Esophagus muscularis mucosa (tissue), 4 donors: ENCODE measurements at regions not wholly inside any gene's neighbourhood (a gene's known extent, or its start where the extent isn't known, plus 50 kb on each side); places are given as distances from the start of the nearest gene placed in this dataset.
A peak's percentile ranks its signal among the peaks of the same experiment; 100 is the strongest.

ENCODE experiments used
- DNase-seq: peaks from one replicate; pipeline ENCODE4 v3.0.0-alpha.2; 2017; ENCODE audit errors: extremely low spot score
- H3K27ac ChIP-seq, 4 donors: fragments of 200-600 bp; sonication (generic); replicated peaks in 1 of 4; 1 replicate in 3 of 4; 2 replicates in 1 of 4; pipeline ENCODE4 v1.5.1; 2016 to 2019; ENCODE audit warnings: mild to moderate bottlenecking in 1 of 4
- H3K27me3 ChIP-seq, 4 donors: fragments of 200-600 bp; sonication (generic); one replicate each; pipeline versions ENCODE4 v1.5.1 to v1.6.0; 2016 to 2019
- H3K36me3 ChIP-seq, 4 donors: fragments of 200-600 bp; sonication (generic); one replicate each; pipeline ENCODE4 v1.5.1; 2016 to 2019
- H3K4me1 ChIP-seq, 4 donors: fragments of 200-600 bp; sonication (generic); one replicate each; pipeline ENCODE4 v1.5.1; 2016 to 2019
- H3K4me3 ChIP-seq, 4 donors: fragments of 200-600 bp; sonication (generic); 1 replicate in 2 of 4; 2 replicates in 2 of 4; pipeline ENCODE4 v1.5.1; 2016 to 2019; ENCODE audit warnings: mild to moderate bottlenecking in 4 of 4, moderate library complexity in 1 of 4
- H3K9me3 ChIP-seq, 4 donors: fragments of 200-600 bp; sonication (generic); 1 replicate in 3 of 4; 2 replicates in 1 of 4; pipeline ENCODE4 v1.5.1; 2016 to 2019
- EP300 ChIP-seq: sonication (generic); formaldehyde crosslinking; IDR thresholded peaks from one replicate; pipeline ENCODE4 v1.6.1; 2017; ENCODE audit warnings: antibody characterized with exemption
- POLR2A ChIP-seq: fragments of 450-650 bp; IDR thresholded peaks from one replicate; pipeline ENCODE4 v1.6.1; 2017; ENCODE audit warnings: antibody characterized with exemption, moderate library complexity, mild to moderate bottlenecking, low read depth
- POLR2AphosphoS5 ChIP-seq, 2 donors: sonication (generic); formaldehyde crosslinking; IDR thresholded peaks; one replicate each; pipeline ENCODE4 v1.6.1; 2017; ENCODE audit warnings: antibody characterized with exemption in 2 of 2
- WGBS: methylation state at CpG from one replicate; pipeline ENCODE4 v1.1.5; 2018; 5-methylcytosine and 5-hydroxymethylcytosine counted together
- intact Hi-C: fragments of 100-400 bp; cut with DNase I; formaldehyde crosslinking; loops from one replicate; pipeline ENCODE4 v1.15.1; 2023
- TF ChIP-seq, protein P1 (sequence below), 3 experiments: fragments of 200-600 bp in 2 of 3; fragments of 450-650 bp in 1 of 3; sonication (generic) in 2 of 3; IDR thresholded peaks; one replicate each; pipeline ENCODE4 v1.5.1; 2017 to 2019; ENCODE audit warnings: antibody characterized with exemption in 3 of 3, mild to moderate bottlenecking in 2 of 3, moderate library complexity in 1 of 3

DNA sequence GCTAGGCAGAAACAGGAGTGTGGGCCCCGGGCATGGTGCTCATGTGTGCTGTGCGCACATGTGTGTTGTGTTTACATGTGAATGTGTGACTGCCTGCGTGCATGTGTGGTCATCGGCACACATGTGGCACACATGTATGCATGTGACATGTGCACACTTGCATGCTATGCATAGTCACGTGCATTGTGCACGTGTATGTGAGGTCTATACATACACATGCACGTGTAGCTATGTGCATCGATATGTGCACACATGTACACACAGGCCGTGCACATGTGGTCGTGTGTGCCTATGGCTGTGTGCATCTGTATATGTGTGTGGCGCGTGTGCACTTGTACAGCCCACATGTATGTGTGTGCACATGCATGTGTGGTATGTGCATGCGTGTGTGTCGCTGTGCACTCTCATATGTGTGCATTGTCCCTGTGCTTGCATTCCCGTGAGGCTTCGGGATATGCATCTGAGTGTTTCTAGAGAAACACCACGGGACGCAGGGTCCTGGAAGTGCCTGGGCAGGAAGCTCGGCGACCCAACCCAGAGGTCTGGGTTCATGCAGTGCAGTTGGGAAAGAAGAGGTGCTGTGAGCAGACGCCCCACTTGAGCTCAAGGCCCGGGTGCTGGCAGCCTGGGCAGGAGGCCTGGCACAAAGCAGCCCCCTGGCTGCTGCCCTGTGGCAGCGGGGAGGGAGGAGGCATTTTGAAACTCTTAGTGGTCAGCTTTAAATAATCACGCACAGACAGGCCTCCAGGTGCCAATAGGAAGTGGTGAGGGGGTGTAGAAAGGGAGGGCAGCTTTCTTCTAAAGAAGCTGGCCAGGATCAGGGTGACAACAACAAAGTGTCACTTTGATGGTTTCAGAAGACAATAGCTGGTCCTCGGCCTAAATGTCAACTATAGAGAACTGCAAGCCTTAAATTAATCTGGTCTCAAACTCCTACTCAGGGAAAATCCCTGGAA, 410.0 kb upstream of the MGMT start:
- TF ChIP-seq POLR2AphosphoS5 (IDR thresholded peaks at IDR 0.05): no peak
- TF ChIP-seq POLR2A: no peak
- TF ChIP-seq, protein P1, sequence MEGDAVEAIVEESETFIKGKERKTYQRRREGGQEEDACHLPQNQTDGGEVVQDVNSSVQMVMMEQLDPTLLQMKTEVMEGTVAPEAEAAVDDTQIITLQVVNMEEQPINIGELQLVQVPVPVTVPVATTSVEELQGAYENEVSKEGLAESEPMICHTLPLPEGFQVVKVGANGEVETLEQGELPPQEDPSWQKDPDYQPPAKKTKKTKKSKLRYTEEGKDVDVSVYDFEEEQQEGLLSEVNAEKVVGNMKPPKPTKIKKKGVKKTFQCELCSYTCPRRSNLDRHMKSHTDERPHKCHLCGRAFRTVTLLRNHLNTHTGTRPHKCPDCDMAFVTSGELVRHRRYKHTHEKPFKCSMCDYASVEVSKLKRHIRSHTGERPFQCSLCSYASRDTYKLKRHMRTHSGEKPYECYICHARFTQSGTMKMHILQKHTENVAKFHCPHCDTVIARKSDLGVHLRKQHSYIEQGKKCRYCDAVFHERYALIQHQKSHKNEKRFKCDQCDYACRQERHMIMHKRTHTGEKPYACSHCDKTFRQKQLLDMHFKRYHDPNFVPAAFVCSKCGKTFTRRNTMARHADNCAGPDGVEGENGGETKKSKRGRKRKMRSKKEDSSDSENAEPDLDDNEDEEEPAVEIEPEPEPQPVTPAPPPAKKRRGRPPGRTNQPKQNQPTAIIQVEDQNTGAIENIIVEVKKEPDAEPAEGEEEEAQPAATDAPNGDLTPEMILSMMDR (IDR thresholded peaks at IDR 0.05): no peak
- TF ChIP-seq EP300: no peak
- no peak overlapping the region for H3K4me3 ChIP-seq
- H3K27ac ChIP-seq: no peak overlapping the region
- WGBS: 86% methylated on average over 18 of the region's 25 CpGs
- no peaks in the 10 kb centered on the region for H3K36me3 ChIP-seq
- H3K4me1 ChIP-seq: no peaks in the 10 kb centered on the region
- DNase-seq: no peak
- intact Hi-C loops: no loop called here
- no peaks in the 10 kb centered on the region for H3K27me3 ChIP-seq
- H3K9me3 ChIP-seq: no peaks in the 10 kb centered on the region

DNA sequence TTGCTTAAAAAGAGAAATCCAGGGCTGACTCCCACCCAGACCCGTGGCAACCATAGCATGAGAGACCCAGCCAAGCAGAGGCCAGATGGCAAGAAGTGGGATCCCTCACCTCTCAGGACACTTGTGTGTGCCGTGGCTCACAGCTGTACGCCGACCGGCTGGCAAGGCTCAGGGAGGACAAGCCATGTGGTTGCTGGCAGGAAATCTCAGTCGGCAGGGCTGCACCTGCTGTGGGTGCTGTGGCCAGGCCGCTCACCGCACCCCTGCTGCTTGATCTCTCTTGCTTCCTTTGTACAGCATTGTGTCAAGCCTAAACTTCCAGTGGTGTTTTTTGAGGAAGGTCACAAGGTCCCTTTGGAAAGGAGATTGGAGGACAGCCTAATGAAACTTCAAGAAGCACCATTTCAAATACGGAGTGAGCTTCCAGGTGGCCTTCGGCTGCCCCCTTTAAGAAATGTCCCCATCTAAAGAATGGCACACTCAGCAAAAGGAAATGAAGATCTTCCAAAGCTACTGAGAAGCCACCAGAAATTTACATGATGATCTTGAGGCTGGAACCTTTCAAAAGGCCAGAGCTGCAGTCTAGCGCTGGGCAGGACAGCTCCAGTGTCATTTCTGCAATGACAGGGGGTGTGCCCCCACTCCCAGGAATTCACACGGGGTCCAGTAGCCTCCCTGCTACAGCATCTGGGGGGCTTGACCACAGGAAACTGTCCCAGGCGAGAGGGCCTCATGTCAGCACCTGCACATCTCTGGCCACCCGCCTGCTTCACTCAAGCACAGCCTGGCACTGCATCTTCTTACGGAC, 409.0 kb upstream of the MGMT start:
- Histone ChIP-seq H3K4me1 (no peaks in the 10 kb centered on the region), H3K4me3 (no peak overlapping the region), H3K27ac (no peak overlapping the region), H3K9me3 (no peaks in the 10 kb centered on the region), H3K36me3 (no peaks in the 10 kb centered on the region), H3K27me3 (no peaks in the 10 kb centered on the region)
- DNase-seq: peak; percentile 89
- intact Hi-C loops: no loop called here
- 70% methylated on average over 15 of the region's 15 CpGs for WGBS
- no peak for TF ChIP-seq POLR2AphosphoS5 (IDR thresholded peaks at IDR 0.05)
- TF ChIP-seq, protein P1 (IDR thresholded peaks at IDR 0.05): no peak
- TF ChIP-seq POLR2A: no peak
- TF ChIP-seq EP300: no peak

DNA sequence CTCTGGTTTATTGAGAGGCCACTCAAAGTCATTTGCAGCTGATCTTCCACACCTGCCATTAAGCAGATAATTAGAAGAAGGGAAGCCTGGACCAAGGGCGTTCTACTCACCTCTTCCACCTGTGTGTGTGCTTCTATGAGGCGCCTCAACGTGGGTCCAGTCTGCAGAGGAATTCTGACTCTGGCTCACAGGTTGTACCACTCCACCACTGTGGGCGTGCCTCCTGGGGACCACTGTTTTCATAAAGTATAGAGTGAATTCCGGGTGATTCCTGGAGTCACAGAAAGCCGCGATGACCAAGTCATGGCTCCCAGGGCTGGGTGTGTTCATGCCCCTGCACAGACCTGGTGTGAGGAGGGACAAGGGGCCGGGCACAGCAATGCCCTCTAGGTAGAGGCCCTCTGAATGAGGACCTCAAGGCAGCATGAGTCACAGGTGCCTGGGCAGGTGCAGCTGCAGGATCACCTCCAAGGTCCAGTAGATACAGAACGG, 408.3 kb upstream of the MGMT start:
- Histone ChIP-seq H3K27ac (no peak overlapping the region), H3K27me3 (no peaks in the 10 kb centered on the region), H3K4me1 (no peaks in the 10 kb centered on the region), H3K4me3 (no peak overlapping the region), H3K9me3 (no peaks in the 10 kb centered on the region), H3K36me3 (no peaks in the 10 kb centered on the region)
- WGBS: 95% methylated on average over 9 of the region's 9 CpGs
- intact Hi-C loops: no loop called here
- no peak for TF ChIP-seq EP300
- TF ChIP-seq, protein P1 (IDR thresholded peaks at IDR 0.05): no peak
- DNase-seq: peak; percentile 90

DNA sequence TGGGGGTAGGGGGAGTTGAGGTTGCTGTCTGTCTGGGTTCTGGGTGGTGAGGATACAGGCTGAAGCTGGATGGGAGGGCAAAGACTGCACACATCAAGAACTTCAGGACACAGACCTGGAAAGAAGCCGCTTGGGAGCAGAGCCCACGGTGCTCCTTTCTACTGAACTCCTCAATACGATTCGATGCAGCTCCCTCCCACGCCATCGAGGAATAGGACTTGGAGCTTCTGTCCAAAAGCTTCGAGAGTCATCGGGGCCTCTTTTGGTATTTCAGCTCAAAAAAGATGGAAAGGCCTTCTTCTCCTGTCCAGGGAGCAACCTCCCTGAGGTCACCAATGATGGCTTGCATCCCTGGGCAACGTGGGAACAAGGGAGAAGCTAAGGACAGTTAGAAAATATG, 407.1 kb upstream of the MGMT start:
- intact Hi-C loops: no loop called here
- Histone ChIP-seq H3K4me1 (no peaks in the 10 kb centered on the region), H3K9me3 (no peaks in the 10 kb centered on the region), H3K27me3 (peaks cover 0 to 3% (median 0%) of the 10 kb centered on the region in 4 donors), H3K36me3 (no peaks in the 10 kb centered on the region), H3K27ac (no peak overlapping the region), H3K4me3 (no peak overlapping the region)
- DNase-seq: peak; percentile 66
- WGBS: 87% methylated on average over 8 of the region's 9 CpGs
- TF ChIP-seq POLR2AphosphoS5 (IDR thresholded peaks at IDR 0.05): no peak

DNA sequence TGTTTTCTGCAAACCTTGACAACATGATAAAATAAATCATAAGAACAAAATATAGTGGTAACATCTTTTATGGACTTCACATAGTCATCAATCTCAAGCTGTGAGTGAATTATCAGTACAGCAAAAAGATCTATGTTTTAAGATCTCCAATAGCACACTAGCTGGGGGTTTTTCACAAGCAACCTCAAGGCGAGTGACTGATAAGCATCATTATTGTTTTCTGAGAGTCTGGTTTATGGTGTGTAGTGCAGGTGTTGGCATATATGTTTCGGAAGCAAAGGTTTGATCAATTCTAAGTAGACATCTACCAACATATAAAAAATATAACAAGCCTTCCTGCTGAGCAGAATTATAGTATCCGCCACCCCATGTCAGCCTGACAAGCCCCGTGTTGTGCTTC, 403.8 kb upstream of the MGMT start:
- 90% methylated on average over 4 of the region's 4 CpGs for WGBS
- no peak overlapping the region for H3K27ac ChIP-seq
- no peaks in the 10 kb centered on the region for H3K4me1 ChIP-seq
- intact Hi-C loops: no loop called here
- H3K4me3 ChIP-seq: no peak overlapping the region
- H3K36me3 ChIP-seq: no peaks in the 10 kb centered on the region
- H3K27me3 ChIP-seq: peaks cover 0 to 3% (median 0%) of the 10 kb centered on the region in 4 donors
- peak; percentile 55 for DNase-seq
- no peaks in the 10 kb centered on the region for H3K9me3 ChIP-seq
- no peak for TF ChIP-seq POLR2A
- TF ChIP-seq POLR2AphosphoS5 (IDR thresholded peaks at IDR 0.05): no peak
- no peak for TF ChIP-seq EP300
- TF ChIP-seq, protein P1 (IDR thresholded peaks at IDR 0.05): no peak
